Loucy (cell line): ENCODE measurements at regions not wholly inside any gene's neighbourhood (a gene's known extent, or its start where the extent isn't known, plus 50 kb on each side); places are given as distances from the start of the nearest gene placed in this dataset.

ENCODE experiments used
- EZH2phosphoT487 ChIP-seq: fragments of 200-600 bp; IDR thresholded peaks from 2 replicates; pipeline ENCODE4 v1.6.1; 2018; ENCODE audit warnings: antibody characterized with exemption, mild to moderate bottlenecking, moderate library complexity, borderline replicate concordance
- TF ChIP-seq, protein P1 (sequence below): fragments of 200-600 bp; sonication (generic); conservative IDR thresholded peaks from 2 replicates; pipeline ENCODE4 v1.5.1; 2014; ENCODE audit warnings: mild to moderate bottlenecking, antibody characterized with exemption, low read length

- TF ChIP-seq, protein P1, sequence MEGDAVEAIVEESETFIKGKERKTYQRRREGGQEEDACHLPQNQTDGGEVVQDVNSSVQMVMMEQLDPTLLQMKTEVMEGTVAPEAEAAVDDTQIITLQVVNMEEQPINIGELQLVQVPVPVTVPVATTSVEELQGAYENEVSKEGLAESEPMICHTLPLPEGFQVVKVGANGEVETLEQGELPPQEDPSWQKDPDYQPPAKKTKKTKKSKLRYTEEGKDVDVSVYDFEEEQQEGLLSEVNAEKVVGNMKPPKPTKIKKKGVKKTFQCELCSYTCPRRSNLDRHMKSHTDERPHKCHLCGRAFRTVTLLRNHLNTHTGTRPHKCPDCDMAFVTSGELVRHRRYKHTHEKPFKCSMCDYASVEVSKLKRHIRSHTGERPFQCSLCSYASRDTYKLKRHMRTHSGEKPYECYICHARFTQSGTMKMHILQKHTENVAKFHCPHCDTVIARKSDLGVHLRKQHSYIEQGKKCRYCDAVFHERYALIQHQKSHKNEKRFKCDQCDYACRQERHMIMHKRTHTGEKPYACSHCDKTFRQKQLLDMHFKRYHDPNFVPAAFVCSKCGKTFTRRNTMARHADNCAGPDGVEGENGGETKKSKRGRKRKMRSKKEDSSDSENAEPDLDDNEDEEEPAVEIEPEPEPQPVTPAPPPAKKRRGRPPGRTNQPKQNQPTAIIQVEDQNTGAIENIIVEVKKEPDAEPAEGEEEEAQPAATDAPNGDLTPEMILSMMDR: no peak
- TF ChIP-seq EZH2phosphoT487: no peak
These were observed 207.1 kb upstream of the PCDH18 start for GRCh38 chr4:137739391-137739790.
